Smooth muscle cell (in vitro differentiated cells): ENCODE measurements at regions not wholly inside any gene's neighbourhood (a gene's known extent, or its start where the extent isn't known, plus 50 kb on each side); places are given as distances from the start of the nearest gene placed in this dataset.

ENCODE experiments used
- DNase-seq: peaks from one replicate; lab custom pipeline; 2025; ENCODE audit not compliant: unreplicated experiment; lab: John Stamatoyannopoulos, UW
- H2AFZ ChIP-seq: fragments of 200-600 bp; sonication (generic); 2 replicates; pipeline ENCODE4 v1.6.0; 2016; ENCODE audit warnings: antibody characterized with exemption, low read depth, mild to moderate bottlenecking
- H3F3A ChIP-seq: fragments of 200-600 bp; sonication (generic); 2 replicates; pipeline ENCODE4 v1.6.0; 2017; ENCODE audit warnings: antibody characterized with exemption, low read depth
- H3K27ac ChIP-seq: fragments of 200-600 bp; sonication (generic); 2 replicates; pipeline ENCODE4 v1.5.1; 2016; ENCODE audit warnings: low read depth, mild to moderate bottlenecking
- H3K27me3 ChIP-seq: fragments of 200-600 bp; sonication (generic); 2 replicates; pipeline ENCODE4 v1.6.1; 2016; ENCODE audit warnings: low read depth, mild to moderate bottlenecking
- H3K36me3 ChIP-seq: fragments of 200-600 bp; sonication (generic); 2 replicates; pipeline ENCODE4 v1.5.1; 2016; ENCODE audit warnings: low read depth
- H3K4me1 ChIP-seq: fragments of 200-600 bp; sonication (generic); 2 replicates; pipeline ENCODE4 v1.5.1; 2016; ENCODE audit warnings: low read depth
- H3K4me2 ChIP-seq: fragments of 200-600 bp; sonication (generic); 2 replicates; pipeline ENCODE4 v1.6.0; 2016; ENCODE audit warnings: mild to moderate bottlenecking
- H3K4me3 ChIP-seq: fragments of 200-600 bp; sonication (generic); 2 replicates; pipeline ENCODE4 v1.5.1; 2016; ENCODE audit warnings: mild to moderate bottlenecking
- H3K79me2 ChIP-seq: fragments of 200-600 bp; sonication (generic); 2 replicates; pipeline ENCODE4 v1.6.0; 2016; ENCODE audit warnings: low read depth, mild to moderate bottlenecking
- H3K9ac ChIP-seq: fragments of 200-600 bp; sonication (generic); 2 replicates; pipeline ENCODE4 v1.6.0; 2016; ENCODE audit warnings: low read depth
- H3K9me3 ChIP-seq: fragments of 200-600 bp; sonication (generic); replicated peaks from 2 replicates; pipeline ENCODE4 v1.5.1; 2016; ENCODE audit warnings: low read depth
- H4K20me1 ChIP-seq: fragments of 200-600 bp; sonication (generic); 2 replicates; pipeline ENCODE4 v1.6.0; 2016; ENCODE audit warnings: low read depth
- CTCF ChIP-seq: fragments of 200-600 bp; sonication (generic); IDR thresholded peaks from 2 replicates; pipeline ENCODE4 v1.5.1; 2017; ENCODE audit warnings: borderline replicate concordance, mild to moderate bottlenecking, antibody characterized with exemption; ENCODE audit not compliant: insufficient read depth, poor library complexity, severe bottlenecking
- WGBS: methylation state at CpG from one replicate; pipeline ENCODE4 v1.1.7; 2016; ENCODE audit warnings: low lambda C conversion rate; 5-methylcytosine and 5-hydroxymethylcytosine counted together

- Histone ChIP-seq H3K27ac (no peak overlapping the region), H4K20me1 (no peaks in the 10 kb centered on the region), H3K4me3 (no peak overlapping the region), H3K4me1 (no peaks in the 10 kb centered on the region), H3K36me3 (no peaks in the 10 kb centered on the region), H3K4me2 (no peak overlapping the region), H3K79me2 (no peaks in the 10 kb centered on the region), H2AFZ (no peak overlapping the region), H3K27me3 (no peaks in the 10 kb centered on the region), H3F3A (no peaks in the 10 kb centered on the region), H3K9ac (no peak overlapping the region), H3K9me3 (no peaks in the 10 kb centered on the region)
- no peak for TF ChIP-seq CTCF
- DNase-seq: no peak
- 90% methylated on average over 2 of the region's 2 CpGs for WGBS
Observed at GRCh38 chr3:80543154-80543553, 775.4 kb upstream of the ROBO1 start.

- no peak for TF ChIP-seq CTCF
- no peak overlapping the region for H3K4me3 ChIP-seq
- H3K27me3 ChIP-seq: no peaks in the 10 kb centered on the region
- no peaks in the 10 kb centered on the region for H3K9me3 ChIP-seq
- H3K79me2 ChIP-seq: no peaks in the 10 kb centered on the region
- no peak overlapping the region for H3K4me2 ChIP-seq
- no peaks in the 10 kb centered on the region for H3F3A ChIP-seq
- no peaks in the 10 kb centered on the region for H3K36me3 ChIP-seq
- no peak for DNase-seq
- no peaks in the 10 kb centered on the region for H4K20me1 ChIP-seq
- H2AFZ ChIP-seq: no peak overlapping the region
- no peak overlapping the region for H3K27ac ChIP-seq
- H3K4me1 ChIP-seq: no peaks in the 10 kb centered on the region
- H3K9ac ChIP-seq: no peak overlapping the region
Observed at GRCh38 chr3:80542456-80542855, 774.7 kb upstream of the ROBO1 start.

- no peak for DNase-seq
- TF ChIP-seq CTCF: no peak
- WGBS: 86% methylated on average over 4 of the region's 4 CpGs
Observed at GRCh38 chr3:80537680-80538079, 769.9 kb upstream of the ROBO1 start.

GRCh38 chr3:80535286-80535685 lies 767.5 kb upstream of the ROBO1 start:
- H3K4me3 ChIP-seq: no peak overlapping the region
- H3K36me3 ChIP-seq: no peaks in the 10 kb centered on the region
- DNase-seq: no peak
- no peaks in the 10 kb centered on the region for H3K79me2 ChIP-seq
- H3K4me1 ChIP-seq: no peaks in the 10 kb centered on the region
- H3K9me3 ChIP-seq: no peaks in the 10 kb centered on the region
- H3F3A ChIP-seq: no peaks in the 10 kb centered on the region
- 94% methylated on average over 1 of the region's 1 CpG for WGBS
- no peak for TF ChIP-seq CTCF
- H3K9ac ChIP-seq: no peak overlapping the region
- no peak overlapping the region for H3K27ac ChIP-seq
- no peaks in the 10 kb centered on the region for H4K20me1 ChIP-seq
- H2AFZ ChIP-seq: no peak overlapping the region
- H3K27me3 ChIP-seq: no peaks in the 10 kb centered on the region
- no peak overlapping the region for H3K4me2 ChIP-seq

More at GRCh38 chr3:80537680-80538079, 769.9 kb upstream of the ROBO1 start:
- Histone ChIP-seq H3K4me3 (no peak overlapping the region), H3K9me3 (no peaks in the 10 kb centered on the region), H3K27me3 (no peaks in the 10 kb centered on the region), H3K27ac (no peak overlapping the region), H2AFZ (no peak overlapping the region), H3F3A (no peaks in the 10 kb centered on the region), H4K20me1 (no peaks in the 10 kb centered on the region), H3K9ac (no peak overlapping the region), H3K36me3 (no peaks in the 10 kb centered on the region), H3K4me2 (no peak overlapping the region), H3K79me2 (no peaks in the 10 kb centered on the region), H3K4me1 (no peaks in the 10 kb centered on the region)
